HEK293T (cell line): ENCODE measurements at regions not wholly inside any gene's neighbourhood (a gene's known extent, or its start where the extent isn't known, plus 50 kb on each side); places are given as distances from the start of the nearest gene placed in this dataset.

ENCODE experiments used
- CTCF ChIA-PET: fragments of 350-600 bp; formaldehyde crosslinking; extraction: SDS; loops from one replicate; lab custom pipeline; 2021; ENCODE audit warnings: antibody characterized with exemption, inconsistent platforms; lab: Yijun Ruan, JAX
- POLR2A ChIA-PET: fragments of 350-600 bp; formaldehyde crosslinking; extraction: SDS; loops from one replicate; lab custom pipeline; 2020; ENCODE audit warnings: antibody characterized with exemption, inconsistent platforms; lab: Yijun Ruan, JAX
- DNase-seq: peaks from one replicate; pipeline ENCODE4 v3.0.0; 2012; ENCODE audit warnings: mixed read lengths; ENCODE audit errors: extremely low spot score
- ARNT ChIP-seq: fragments of 450-650 bp; IDR thresholded peaks from 2 replicates; pipeline ENCODE4 v1.6.1; 2017; ENCODE audit warnings: mild to moderate bottlenecking
- BHLHE40 ChIP-seq: fragments of 450-650 bp; IDR thresholded peaks from 2 replicates; pipeline ENCODE4 v1.6.1; 2016; ENCODE audit warnings: mild to moderate bottlenecking, moderate library complexity, borderline replicate concordance
- CTBP1 ChIP-seq: fragments of 450-650 bp; IDR thresholded peaks from 2 replicates; pipeline ENCODE4 v1.6.1; 2016; ENCODE audit warnings: borderline replicate concordance
- ELF4 ChIP-seq: fragments of 450-650 bp; IDR thresholded peaks from 2 replicates; pipeline ENCODE4 v1.6.1; 2017; ENCODE audit warnings: antibody characterized with exemption
- FOXA1 ChIP-seq: fragments of 450-650 bp; IDR thresholded peaks from 2 replicates; pipeline ENCODE4 v1.6.1; 2016; ENCODE audit warnings: mild to moderate bottlenecking
- FOXK2 ChIP-seq: fragments of 450-650 bp; IDR thresholded peaks from 2 replicates; pipeline ENCODE4 v1.6.1; 2016; ENCODE audit warnings: mild to moderate bottlenecking
- FOXM1 ChIP-seq: fragments of 450-650 bp; IDR thresholded peaks from 2 replicates; pipeline ENCODE4 v1.6.1; 2017; ENCODE audit warnings: mild to moderate bottlenecking, borderline replicate concordance
- HDGF ChIP-seq: fragments of 450-650 bp; IDR thresholded peaks from 2 replicates; pipeline ENCODE4 v1.6.1; 2017; ENCODE audit warnings: antibody characterized with exemption, borderline replicate concordance
- L3MBTL2 ChIP-seq: fragments of 450-650 bp; conservative IDR thresholded peaks from 2 replicates; pipeline ENCODE4 v1.6.1; 2016; ENCODE audit warnings: mild to moderate bottlenecking
- LEF1 ChIP-seq: fragments of 450-650 bp; IDR thresholded peaks from 2 replicates; pipeline ENCODE4 v1.6.1; 2017; ENCODE audit warnings: mild to moderate bottlenecking, borderline replicate concordance
- NFRKB ChIP-seq: fragments of 450-650 bp; IDR thresholded peaks from 2 replicates; pipeline ENCODE4 v1.6.1; 2016; ENCODE audit warnings: mild to moderate bottlenecking, moderate library complexity
- PKNOX1 ChIP-seq: fragments of 450-650 bp; IDR thresholded peaks from 2 replicates; pipeline ENCODE4 v1.6.1; 2016
- SP1 ChIP-seq: fragments of 450-650 bp; IDR thresholded peaks from 2 replicates; pipeline ENCODE4 v1.6.1; 2017
- SUZ12 ChIP-seq: fragments of 450-650 bp; IDR thresholded peaks from 2 replicates; pipeline ENCODE4 v1.6.1; 2016; ENCODE audit warnings: mild to moderate bottlenecking
- TARDBP ChIP-seq: fragments of 450-650 bp; IDR thresholded peaks from 2 replicates; pipeline ENCODE4 v1.6.1; 2016
- ZNF384 ChIP-seq: fragments of 450-650 bp; IDR thresholded peaks from 2 replicates; pipeline ENCODE4 v1.6.1; 2016

GRCh38 chr13:75073786-75074185 is 408.2 kb downstream of the TBC1D4 start:
- TF ChIP-seq ARNT: no peak
- no peak for TF ChIP-seq NFRKB
- TF ChIP-seq PKNOX1: no peak
- DNase-seq: no peak
- ChIA-PET CTCF (no interaction called here), POLR2A (no interaction called here)

- no peak for DNase-seq
- TF ChIP-seq TARDBP: no peak
- TF ChIP-seq ELF4: no peak
- no peak for TF ChIP-seq L3MBTL2
- TF ChIP-seq BHLHE40: no peak
- no peak for TF ChIP-seq FOXA1
- TF ChIP-seq NFRKB: no peak
- no peak for TF ChIP-seq HDGF
- TF ChIP-seq SUZ12: no peak
- TF ChIP-seq FOXM1: no peak
- no peak for TF ChIP-seq FOXK2
- no peak for TF ChIP-seq SP1
- POLR2A ChIA-PET: no interaction called here
- CTCF ChIA-PET: interaction anchor here (0.7 kb wide), 1 partner anchor 1304 kb away, joined by 3 read pairs; no protein-coding TSS in a partner anchor
Observed at GRCh38 chr13:75072891-75073290, 409.1 kb downstream of the TBC1D4 start.

GRCh38 chr13:75072368-75072767 is 409.6 kb downstream of the TBC1D4 start:
- CTCF ChIA-PET: interaction anchor here (0.7 kb wide), 1 partner anchor 1303 kb away, joined by 3 read pairs; no protein-coding TSS in a partner anchor
- TF ChIP-seq ARNT (no peak), TARDBP (no peak), L3MBTL2 (no peak), FOXK2 (no peak), FOXM1 (no peak), PKNOX1 (no peak), ZNF384 (no peak), CTBP1 (no peak), SUZ12 (no peak), LEF1 (no peak), FOXA1 (no peak), SP1 (no peak), HDGF (no peak), ELF4 (no peak), BHLHE40 (no peak), NFRKB (no peak)
- POLR2A ChIA-PET: no interaction called here
- no peak for DNase-seq

GRCh38 chr13:75071796-75072195 is 410.2 kb downstream of the TBC1D4 start:
- DNase-seq: no peak
- ChIA-PET CTCF (no interaction called here), POLR2A (no interaction called here)
- TF ChIP-seq LEF1 (no peak), CTBP1 (no peak), L3MBTL2 (no peak), NFRKB (no peak), FOXA1 (no peak), FOXK2 (no peak), SP1 (no peak), SUZ12 (no peak), HDGF (no peak), BHLHE40 (no peak), ELF4 (no peak), ZNF384 (no peak), TARDBP (no peak), ARNT (no peak)

- no peak for DNase-seq
- TF ChIP-seq SP1 (no peak), FOXA1 (no peak), ARNT (no peak), CTBP1 (no peak), FOXM1 (no peak), LEF1 (no peak)
- CTCF ChIA-PET: no interaction called here
- POLR2A ChIA-PET: no interaction called here
Observed at GRCh38 chr13:75071395-75071794, 410.6 kb downstream of the TBC1D4 start.

GRCh38 chr13:75061909-75062308 is 420.1 kb downstream of the TBC1D4 start:
- CTCF ChIA-PET: no interaction called here
- POLR2A ChIA-PET: no interaction called here
- DNase-seq: no peak
- TF ChIP-seq TARDBP (no peak), FOXK2 (no peak), NFRKB (no peak), FOXM1 (no peak), CTBP1 (no peak), BHLHE40 (no peak), SP1 (no peak), LEF1 (no peak), ARNT (no peak), HDGF (no peak), SUZ12 (no peak), ELF4 (no peak), L3MBTL2 (no peak), ZNF384 (no peak), PKNOX1 (no peak), FOXA1 (no peak)
